ENCODE measurements at regions not wholly inside any gene's neighbourhood (a gene's known extent, or its start where the extent isn't known, plus 50 kb on each side); places are given as distances from the start of the nearest gene placed in this dataset.

DNA sequence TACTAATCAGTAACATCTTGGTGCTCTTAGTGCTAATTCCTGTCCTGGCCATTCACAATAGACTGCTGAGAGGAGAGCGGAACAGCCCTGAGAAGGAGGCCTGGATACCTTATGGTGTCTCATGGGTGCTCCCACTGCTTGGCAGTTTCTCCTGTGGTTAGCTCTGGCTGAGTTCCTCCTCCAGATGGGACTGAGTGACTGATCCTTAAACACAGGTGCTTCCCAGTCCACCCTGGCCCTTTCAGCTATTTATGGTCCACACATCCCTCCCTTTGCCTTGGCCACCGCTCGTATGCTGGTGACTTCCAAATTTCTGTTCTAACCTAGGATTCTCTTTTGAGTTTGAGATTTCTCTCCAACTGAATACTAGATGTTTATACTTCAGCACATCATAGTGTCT lies 157.0 kb upstream of the CACNA1E start:
- DNase-seq (ENCODE audit: low read depth) = no peak

DNA sequence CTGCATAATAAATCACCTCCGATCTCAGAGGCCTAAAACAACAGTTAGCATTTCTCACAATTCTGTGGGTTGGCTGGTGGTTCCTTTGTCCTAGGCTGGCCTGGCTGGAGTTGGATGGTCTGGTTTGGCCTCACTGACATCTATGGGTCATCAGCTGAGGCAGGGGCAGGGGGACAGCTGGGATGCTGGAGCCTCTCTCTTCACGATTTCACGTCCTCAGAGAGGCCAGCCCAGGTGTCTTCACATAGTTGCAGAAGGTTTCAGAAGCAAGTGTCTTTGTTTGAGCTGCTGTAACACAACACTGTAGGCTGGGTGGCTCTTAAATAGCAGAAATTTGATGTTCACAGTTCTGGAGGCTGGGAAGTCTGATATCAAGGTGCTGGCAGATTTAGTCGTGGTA lies 155.5 kb upstream of the CACNA1E start:
- no peak for DNase-seq (ENCODE audit: low read depth)

DNA sequence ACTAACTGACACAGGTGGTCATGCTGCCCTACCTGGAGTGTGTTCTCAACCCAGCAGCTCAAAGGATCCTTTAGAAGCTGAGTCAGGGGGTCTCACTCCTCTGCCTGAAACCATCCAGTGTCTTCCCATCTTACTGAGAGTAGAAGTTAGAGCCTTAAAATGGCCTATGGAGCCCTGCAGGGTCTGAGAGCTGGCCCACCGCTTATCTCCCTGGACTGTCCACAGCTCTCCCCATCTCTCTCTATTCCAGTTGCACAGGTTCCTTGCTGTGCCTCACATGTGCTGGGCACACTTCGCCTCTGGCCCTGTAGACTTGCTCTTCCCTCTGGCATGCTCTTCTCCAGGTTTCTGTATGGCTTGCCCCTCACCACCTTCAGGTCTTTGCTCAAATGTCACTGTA lies 148.6 kb upstream of the CACNA1E start:
- no peak for DNase-seq (ENCODE audit: low read depth)

DNA sequence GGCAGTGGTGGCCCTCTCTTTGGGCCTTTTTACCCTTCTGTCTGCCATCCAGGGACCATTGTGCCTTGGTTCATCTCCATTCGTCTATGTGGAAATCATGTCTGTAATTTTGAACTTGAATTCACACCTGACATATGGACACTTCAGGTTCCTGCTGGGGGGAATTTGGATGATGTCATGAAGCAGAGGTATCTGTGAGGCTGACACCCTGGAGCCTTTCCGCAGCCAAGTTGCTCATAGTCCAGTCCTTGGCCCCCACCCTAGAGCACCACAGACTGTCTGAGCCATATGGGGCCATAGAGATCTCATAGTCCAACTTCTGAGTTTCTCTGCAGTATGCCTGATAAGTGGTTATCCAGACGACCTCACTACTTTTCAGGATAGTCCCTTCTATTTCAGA lies 147.7 kb upstream of the CACNA1E start:
- no peak for DNase-seq (ENCODE audit: low read depth)

DNA sequence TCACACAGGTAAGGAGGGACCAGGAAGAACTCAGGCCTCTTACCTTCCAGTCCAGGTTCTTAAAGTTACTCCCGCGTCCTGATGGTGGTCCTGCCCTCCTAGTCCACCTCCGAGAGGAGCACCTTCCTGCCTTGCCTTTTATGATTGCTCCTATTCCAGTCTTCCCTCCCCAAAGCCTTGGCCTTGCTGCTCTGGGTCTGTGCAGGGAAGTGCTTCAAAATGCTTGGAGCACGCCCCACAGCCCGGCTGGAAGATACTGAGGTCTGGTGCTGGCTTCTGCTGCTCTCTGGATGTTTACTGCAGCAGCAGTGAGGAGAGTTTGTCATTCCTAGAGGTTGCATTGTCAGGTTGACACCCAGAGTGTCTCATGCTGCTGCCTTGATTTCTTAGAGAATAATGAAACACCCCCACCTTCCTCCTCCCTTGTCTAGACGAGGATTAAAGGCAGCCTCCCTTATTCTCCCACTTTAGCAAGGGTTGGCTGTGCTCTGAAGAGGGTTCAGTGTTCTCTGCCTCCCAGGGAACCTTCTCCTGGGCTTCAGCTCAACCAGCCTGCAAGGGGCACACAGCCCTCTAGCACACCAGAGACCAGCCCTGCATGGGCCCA lies 142.2 kb upstream of the CACNA1E start:
- DNase-seq (ENCODE audit: low read depth) = no peak

DNA sequence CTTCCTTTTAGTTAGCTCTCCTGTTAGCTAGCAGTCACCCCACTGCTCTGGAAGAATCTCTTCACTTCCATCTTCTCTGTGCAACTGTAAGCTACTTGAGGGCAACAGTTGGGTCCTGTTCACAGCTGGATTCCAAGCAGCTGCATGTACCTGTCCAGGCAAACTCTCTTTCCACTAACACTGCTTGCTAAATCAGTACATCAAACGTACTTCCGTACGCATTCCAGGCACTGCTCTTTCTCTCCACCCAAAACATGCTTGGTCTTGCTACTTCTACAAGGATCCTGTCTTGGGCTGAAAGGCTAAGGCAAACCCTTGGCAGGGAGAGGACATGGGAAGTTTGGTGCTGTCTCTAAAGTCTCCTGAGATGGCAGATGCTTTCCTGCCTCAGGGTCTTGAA lies 139.2 kb upstream of the CACNA1E start:
- no peak for DNase-seq (ENCODE audit: low read depth)

DNA sequence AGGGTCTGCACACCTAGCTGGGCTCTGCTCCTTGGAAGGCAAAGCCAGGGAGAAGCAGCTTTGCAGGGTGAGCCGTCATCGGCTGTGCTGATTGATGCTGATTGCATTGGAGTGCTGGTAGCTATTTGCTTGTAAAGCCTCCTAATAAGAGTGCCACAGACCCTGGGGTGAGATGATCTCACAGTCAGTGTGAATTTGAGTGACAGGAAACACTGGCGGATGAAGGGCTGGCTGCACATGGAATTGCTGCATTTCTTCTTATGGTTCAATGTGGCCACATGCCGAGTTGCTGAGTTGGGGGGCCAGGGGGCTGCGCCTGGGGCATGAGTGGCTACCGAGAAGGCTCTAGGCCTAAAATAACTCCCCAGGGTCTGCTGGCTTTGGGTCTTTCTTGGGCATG lies 138.2 kb upstream of the CACNA1E start:
- no peak for DNase-seq (ENCODE audit: low read depth)

DNA sequence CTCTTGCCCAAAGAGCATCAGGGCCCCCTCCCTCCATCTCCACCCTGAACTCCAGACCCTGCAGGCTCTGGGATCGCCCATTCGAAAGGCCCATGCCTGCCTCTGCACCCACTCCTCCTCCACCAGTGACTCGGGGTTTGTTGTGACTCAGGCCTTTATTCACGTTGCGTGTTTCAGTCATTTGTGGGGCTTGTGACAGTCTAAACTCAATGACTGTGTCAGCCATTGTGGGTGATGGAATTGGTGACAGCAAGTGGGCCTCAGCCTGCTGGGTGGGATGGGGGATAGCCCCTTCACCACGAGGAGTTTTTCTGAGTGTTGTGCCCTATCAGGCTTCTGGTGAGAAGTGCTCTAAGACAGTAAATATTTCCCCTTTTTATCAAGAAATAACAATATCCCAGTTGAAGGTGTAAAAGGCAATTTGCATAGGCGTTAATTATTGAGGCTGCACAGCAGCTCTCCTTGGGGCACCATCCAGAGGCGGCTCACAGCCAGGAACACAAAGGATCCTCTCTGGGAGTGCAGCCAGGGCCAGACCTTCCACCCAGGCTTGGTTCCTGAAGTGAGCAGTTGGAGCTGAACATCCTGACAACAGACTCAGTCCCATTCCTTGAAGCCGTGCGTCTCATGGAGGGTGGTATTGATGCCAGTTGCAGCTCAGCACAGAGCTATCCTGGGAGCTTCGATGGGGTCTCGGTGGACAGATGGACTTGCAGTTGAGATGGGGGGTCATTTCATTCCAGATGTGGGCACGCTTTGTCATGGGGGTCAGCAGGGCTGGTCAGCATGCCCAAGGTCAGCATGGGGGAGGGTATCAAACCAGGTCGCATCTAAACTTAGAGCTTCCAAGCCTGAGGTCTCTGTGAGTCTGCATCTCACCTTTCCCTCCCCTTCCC lies 135.6 kb upstream of the CACNA1E start:
- no peak for DNase-seq (ENCODE audit: low read depth)

DNA sequence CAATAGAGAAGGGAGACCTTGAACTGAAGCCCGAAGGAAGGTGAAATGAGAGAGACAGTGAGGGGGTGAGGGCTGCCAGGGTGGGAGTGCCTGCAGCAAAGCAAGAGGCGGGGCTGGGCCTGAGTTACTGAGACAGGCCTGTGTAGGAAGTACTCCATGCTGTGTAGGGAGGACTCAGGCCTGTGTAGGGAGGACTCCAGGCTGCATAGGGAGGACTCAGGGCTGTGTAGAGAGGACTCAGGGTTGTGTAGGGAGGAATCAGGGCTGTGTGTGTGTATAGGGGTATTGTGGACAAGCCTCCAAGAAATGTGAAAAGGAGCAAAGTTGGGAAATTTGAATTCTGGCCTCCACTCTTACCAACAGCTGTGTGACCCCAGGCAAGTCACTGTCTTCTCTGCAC lies 133.8 kb upstream of the CACNA1E start:
- DNase-seq (ENCODE audit: low read depth) = no peak

DNA sequence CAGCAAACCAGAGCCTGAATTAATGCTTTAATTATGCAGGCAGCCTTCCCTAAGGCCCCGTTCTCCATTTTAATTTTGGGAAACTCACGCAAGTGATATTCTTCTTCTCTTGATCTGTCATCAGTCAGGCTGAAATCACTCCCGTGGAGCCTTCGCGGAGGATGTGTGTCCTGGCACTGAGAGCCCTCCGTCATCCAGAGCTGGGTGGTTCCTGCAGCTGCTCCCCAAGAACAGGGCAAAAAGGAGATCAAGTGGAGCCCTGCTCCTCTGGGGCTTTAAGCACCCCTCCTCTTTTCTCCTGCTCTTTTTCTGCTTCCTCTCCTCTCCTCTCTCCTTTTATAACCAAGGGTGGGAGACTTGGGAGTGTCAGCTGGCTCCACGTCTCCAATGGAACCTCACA lies 133.2 kb upstream of the CACNA1E start:
- no peak for DNase-seq (ENCODE audit: low read depth)

DNA sequence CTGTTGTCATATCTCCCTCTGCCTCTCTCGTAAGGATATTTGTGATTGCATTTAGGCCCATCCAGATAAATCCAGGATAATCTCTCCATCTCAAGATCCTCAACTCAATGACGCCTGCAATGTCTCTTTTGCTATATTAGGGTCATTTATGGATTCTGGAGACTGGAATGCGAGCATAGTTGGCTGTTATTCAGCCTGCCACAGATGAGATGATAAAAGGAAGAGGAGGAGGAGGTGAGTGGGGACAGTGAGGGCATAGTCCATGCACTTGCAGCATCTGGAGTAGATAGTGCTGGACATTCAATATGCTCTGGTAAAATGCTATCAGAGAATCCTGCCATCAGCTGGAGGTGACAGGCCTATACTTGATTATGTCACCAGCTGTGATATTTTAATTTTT lies 131.6 kb upstream of the CACNA1E start:
- DNase-seq (ENCODE audit: low read depth) = no peak

DNA sequence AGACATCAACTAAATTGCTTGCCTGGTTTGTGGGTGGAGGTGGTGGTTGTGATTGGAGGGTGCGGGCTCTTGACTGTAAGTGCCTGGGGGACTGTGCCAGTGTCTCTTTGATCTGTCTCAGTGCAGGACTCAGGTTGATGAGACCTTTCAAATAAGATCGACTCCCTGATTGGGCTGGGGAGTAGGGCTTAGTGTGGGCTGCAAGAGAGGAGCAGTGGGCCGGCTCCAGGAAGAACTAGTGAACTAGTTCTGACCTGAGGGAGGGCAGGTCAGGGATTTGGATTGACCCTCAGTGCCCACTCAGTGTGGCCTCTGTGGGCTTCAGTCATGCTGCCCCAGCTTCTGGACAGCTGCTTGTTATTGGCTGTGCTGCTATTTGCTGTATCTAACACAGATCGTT lies 130.6 kb upstream of the CACNA1E start:
- DNase-seq (ENCODE audit: low read depth) = no peak

DNA sequence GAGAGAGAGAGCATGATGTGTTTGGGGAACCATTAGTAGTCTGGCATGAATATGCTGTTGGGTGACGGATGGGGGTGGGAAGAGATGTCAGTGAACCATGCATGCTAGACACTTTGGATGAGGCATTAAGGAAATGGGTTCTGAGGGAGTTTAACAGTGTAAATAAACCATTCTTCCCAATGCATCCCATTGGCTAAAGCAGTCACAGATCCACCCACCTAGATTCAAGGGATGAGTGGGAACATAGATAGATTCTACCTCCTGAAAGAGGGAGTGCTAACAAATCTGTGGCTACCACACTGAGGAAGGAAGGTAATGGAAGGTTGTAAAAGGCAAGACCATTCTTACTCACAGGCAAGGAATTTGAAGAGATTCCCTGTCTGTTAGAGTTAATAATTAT lies 129.8 kb upstream of the CACNA1E start:
- DNase-seq (ENCODE audit: low read depth) = no peak

DNA sequence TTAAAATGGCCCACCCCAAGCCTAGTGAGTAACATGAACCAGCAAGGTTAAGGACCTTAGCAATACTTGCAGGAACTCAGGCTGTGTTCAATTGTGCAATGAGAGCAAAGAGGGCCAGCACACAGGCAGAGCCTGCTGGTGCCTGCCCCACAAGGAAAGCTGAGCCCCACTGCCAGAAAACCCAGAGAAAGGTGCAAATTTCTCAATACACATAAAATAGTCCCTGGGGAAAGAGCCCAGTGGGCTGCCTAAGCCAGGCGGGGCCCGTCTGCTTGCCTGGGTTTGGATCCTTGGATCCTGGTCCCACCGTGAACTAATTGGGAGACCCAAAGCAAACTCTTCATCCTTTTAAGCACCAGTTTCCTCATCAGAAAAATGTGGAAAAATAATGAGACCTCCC lies 128.5 kb upstream of the CACNA1E start:
- no peak for DNase-seq (ENCODE audit: low read depth)

DNA sequence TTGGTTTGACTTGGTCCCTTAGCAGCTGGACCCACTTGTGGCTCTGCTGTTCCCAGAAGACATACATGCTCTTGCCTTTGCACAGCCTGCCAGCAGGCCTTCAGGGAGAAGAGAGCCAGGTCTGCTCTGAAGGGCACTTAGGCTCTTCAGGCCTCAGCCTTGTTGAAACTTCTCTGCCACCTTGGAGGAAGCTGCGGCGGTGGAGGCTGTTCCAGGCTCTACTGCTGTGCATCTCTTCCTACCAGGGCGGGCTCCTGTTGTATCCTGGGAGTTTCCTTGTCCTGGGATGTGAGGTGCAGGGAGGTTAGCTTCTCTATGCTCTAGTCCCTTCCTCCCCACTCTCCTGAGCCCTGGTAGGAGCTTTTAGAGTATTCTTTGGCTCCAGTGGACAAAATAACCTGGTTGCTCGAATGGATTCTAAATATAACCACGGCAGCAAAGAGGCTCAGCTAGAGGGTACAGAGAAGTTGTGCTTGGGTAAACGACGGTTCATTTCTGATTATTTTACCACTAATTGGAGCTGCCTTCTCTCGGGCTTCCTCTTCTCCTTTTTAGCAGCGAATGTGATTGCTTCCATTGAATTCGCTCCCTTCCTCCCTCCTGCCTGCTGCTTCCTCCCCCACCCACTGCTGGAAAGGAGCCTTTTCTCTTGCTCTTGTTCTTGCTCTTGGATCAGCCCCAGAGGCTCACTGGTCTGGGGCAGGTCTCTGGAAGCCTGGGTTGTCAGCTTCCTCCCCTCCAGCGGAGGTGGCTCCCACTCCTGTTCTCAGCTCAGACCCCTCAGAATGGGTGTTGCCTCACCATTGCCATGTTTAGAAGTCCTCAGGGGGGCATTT lies 126.6 kb upstream of the CACNA1E start:
- no peak for DNase-seq (ENCODE audit: low read depth)

DNA sequence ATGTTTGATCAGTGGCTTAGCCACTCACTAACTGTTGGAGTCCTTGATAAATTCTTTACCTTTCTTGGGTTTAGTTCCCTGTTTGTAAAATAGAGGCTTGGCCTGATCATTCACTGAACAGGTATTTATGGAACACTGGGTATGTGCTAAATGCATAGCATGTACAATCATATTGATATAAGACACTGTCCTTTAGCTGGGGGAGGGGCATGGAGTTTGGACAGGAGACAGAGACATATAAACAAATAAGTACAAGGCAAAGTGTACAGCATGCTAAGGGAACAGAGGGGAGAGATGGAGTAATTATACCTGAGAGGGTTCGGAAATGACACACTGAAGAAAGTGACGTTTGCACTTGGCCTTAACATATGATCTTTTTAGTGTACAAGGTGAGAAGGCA lies 124.3 kb upstream of the CACNA1E start:
- DNase-seq (ENCODE audit: low read depth) = no peak

DNA sequence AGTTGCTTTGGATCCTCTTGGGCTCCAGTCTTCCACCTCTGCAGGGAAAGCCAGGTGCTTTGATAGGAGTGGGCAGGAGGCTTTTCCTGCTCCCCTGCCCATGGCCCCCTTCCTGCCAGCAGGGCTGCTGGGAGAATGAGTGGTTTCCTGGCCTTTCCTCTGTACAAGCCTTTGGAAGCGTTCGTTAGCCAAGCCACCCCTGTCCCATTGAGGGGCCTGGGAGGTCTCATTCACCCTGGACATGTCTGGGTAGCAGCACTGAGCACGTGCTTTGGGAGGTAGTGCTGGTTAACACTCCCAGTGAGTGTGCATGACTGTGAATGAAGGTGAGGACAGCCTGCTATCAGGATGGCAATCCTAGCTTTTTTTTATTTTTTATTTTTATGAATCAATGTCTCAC lies 118.5 kb upstream of the CACNA1E start:
- no peak for DNase-seq (ENCODE audit: low read depth)

DNA sequence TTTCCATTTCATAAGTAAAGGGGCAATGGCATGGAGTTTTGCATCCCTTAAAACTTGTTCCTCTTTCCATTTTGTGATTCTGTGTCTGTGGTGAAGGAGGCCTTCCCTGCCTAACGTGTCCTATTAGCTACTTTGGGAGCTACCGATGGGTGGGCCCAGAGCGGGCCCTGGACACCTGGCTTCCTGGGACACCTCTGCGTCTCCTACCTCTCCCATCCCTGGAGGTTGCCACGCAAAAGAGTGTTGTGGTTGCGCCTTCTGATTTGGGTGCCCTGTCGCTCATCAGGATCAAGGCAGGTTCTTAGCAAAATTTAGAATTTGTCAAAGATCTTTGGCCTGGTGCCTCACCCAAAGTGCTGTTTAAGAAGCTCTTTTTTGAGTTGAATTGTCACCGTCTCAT lies 116.4 kb upstream of the CACNA1E start:
- DNase-seq (ENCODE audit: low read depth) = no peak

DNA sequence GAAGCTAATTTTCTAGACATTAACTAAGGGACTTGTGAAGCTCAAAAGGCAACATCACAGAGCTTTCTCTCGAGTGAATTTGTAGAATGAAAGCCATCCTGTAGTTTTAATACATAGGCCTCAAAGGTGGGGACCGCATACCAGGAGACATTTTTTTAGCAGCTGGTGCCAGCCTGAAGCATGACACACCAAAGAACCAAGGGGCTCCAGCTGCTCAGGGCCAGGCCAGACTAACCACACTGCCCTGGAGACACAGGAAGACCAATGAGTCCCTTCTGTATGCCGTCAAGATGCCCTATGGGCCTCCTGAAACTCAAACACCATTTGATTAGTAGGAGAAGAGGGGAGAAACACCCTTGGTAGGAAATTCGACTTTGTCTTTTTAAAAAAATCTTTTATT lies 113.9 kb upstream of the CACNA1E start:
- no peak for DNase-seq (ENCODE audit: low read depth)

DNA sequence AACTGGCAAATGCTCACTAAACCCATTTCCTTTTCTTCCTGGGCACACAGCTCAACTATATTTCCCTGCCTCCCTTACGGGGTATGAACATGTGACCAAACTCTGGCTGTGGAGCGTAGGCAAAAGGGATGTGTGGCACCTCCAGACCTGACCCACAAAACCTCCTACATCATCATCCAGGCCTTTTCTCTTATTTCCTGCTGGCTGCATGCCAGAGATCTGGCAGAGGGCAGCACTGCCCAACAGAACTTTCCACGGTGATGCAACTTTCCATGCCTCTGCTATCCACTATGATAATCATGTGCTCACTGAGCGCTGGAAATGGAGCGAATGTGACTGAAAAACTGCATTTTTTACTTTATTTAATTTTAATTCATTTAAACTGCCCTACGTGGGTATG lies 99.6 kb upstream of the CACNA1E start:
- no peak for DNase-seq (ENCODE audit: low read depth)

DNA sequence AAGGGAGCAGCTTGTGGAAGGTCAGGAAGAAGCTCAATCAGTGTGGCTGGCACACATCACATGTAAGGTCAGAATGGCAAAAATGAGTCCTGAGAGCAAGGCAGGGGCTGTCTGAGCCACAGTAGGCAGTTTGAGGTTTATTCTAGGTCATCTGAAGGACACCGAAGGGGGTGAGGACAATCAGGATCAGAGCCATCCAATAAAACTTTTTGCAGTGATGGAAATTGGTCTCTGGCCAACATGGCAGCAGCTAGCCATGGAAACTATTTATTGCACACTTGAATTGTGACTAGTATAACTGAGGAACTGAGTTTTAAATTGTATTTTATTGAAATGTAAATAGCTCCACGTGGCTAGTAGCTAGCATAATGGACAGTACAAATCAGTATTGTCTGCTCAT lies 97.0 kb upstream of the CACNA1E start:
- no peak for DNase-seq (ENCODE audit: low read depth)

DNA sequence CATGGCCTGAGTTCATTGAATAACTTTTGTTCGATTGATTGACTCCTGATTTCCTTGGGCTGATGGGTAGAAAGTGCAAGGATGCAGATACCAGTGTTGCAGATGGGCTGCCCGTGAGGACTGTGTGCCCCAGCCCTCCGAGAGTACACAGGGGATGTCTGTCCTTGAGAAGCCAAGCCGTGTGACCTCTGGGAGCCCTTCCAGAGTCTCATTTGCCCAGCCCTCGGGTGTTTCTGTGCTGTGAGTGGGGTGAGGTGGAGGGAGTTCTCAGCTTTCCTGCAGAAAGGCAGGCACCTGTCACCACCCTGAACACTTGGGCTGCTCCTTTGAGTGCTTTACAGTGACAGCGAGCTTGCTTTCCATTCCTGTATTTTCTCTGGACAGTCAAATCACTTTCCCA lies 96.4 kb upstream of the CACNA1E start:
- DNase-seq (ENCODE audit: low read depth) = no peak

DNA sequence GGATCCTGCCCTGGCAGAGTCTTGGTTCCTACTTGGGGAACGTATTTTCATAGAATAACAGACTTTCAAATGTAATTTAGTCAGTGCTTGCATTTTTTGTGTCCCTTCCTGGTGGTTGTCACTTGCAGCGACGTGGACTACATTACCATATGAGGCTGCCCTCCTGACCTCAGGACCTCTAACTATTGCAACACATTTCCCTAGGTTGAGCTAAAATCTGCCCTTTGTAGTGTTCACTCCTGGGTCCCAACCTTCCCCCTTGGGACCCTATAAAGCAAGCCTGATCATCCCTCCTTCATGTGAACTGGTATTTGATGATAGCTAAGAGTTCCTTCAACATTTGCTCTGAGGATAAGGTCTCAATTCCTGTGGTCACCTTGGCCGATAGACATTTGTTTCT lies 95.6 kb upstream of the CACNA1E start:
- no peak for DNase-seq (ENCODE audit: low read depth)
